MM.1S (cell line): ENCODE measurements at regions not wholly inside any gene's neighbourhood (a gene's known extent, or its start where the extent isn't known, plus 50 kb on each side); places are given as distances from the start of the nearest gene placed in this dataset.

Source experiments
- CTCF ChIP-seq: fragments of 300-600 bp; sonication (generic); IDR thresholded peaks from 2 replicates; pipeline ENCODE4 v1.5.1; 2016; ENCODE audit warnings: antibody characterized with exemption, low read length, mixed read lengths
- EZH2phosphoT487 ChIP-seq: fragments of 300-600 bp; sonication (generic); IDR thresholded peaks from 2 replicates; pipeline ENCODE4 v1.6.1; 2018; ENCODE audit warnings: antibody characterized with exemption, low read length

DNA sequence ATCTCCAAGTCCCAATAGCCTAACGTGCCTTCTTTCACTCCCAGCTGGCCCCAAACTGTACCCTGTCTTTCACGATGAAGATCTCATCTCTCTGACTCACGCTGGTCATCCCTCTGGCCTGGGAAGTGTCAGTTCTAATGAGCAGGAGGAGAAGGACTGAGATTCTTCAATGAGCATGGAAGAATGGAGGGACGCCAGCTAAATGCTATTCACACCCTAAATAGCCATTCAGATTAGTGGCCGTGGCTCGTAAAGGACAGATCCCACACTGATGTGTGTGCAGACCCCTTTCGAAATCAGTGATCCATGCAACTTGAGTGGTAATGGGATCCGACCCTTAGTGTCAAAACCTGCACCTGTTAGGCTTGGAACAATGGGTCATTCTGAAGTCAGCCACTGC is 75.9 kb upstream of the SMYD2 start:
- no peak for TF ChIP-seq CTCF
- no peak for TF ChIP-seq EZH2phosphoT487
